K562 (cell line): ENCODE measurements at regions not wholly inside any gene's neighbourhood (a gene's known extent, or its start where the extent isn't known, plus 50 kb on each side); places are given as distances from the start of the nearest gene placed in this dataset.

ENCODE experiments used
- ATAC-seq: fragments of 200-7000 bp; cut with Tn5 transposase; 3 replicates; pipeline ENCODE4 v1.9.1; 2020; ENCODE audit warnings: moderate library complexity
- BruUV-seq: library from RNA; stranded (reverse); fragments of 400-500 nt; replicated peaks from 2 replicates; lab custom pipeline; 2021; lab: Mats Ljungman, UMichigan
- CTCF ChIA-PET: fragments of 300-600 bp; formaldehyde crosslinking; extraction: SDS; loops from one replicate; lab custom pipeline; 2021; ENCODE audit warnings: low intra/inter-chr PET ratio; lab: Yijun Ruan, JAX
- POLR2A ChIA-PET: fragments of 300-600, 350-650 bp; sonication (Branson Sonifier 250); formaldehyde crosslinking; extraction: SDS; loops from one replicate; lab custom pipeline; 2021; ENCODE audit warnings: antibody characterized with exemption, inconsistent platforms; lab: Yijun Ruan, JAX
- DNase-seq, 4 experiments: peaks; one replicate each; pipeline versions ENCODE4 v3.0.0 to v3.0.0-alpha.2; 2011 to 2018; ENCODE audit warnings: low spot score in 3 of 4, mixed read lengths in 3 of 4; ENCODE audit errors: extremely low read depth in 1 of 4
- FAIRE-seq: peaks from 2 replicates; lab custom pipeline; 2011; peaks lifted over from hg19 to GRCh38; lab: Jason Lieb, UNC
- H2AFZ ChIP-seq: 2 replicates; pipeline ENCODE4 v1.6.0; 2011; ENCODE audit warnings: low read depth, low read length, control low read depth, inconsistent platforms
- H3K27ac ChIP-seq: fragments of 200-600 bp; 3 replicates; pipeline ENCODE4 v1.8.0; 2011; ENCODE audit warnings: low read depth, mild to moderate bottlenecking, control low read depth, inconsistent platforms, low read length, moderate library complexity, mixed read lengths; ENCODE audit errors: extremely low read depth
- H3K27me3 ChIP-seq, 2 experiments: fragments of 300-600 bp in 1 of 2; 2 replicates in 1 of 2; 3 replicates in 1 of 2; pipeline versions ENCODE4 v1.6.0 to v1.8.0; 2011; ENCODE audit warnings: inconsistent platforms in 2 of 2, low read length in 2 of 2, mild to moderate bottlenecking in 1 of 2, mixed read lengths in 1 of 2, moderate library complexity in 1 of 2; ENCODE audit not compliant: control insufficient read depth in 2 of 2, insufficient read depth in 2 of 2
- H3K36me3 ChIP-seq: fragments of 300-600 bp; 3 replicates; pipeline ENCODE4 v1.8.0; 2011; ENCODE audit warnings: mild to moderate bottlenecking, low read length, inconsistent platforms; ENCODE audit not compliant: control insufficient read depth, insufficient read depth
- H3K4me1 ChIP-seq, 2 experiments: fragments of 200-600 bp in 1 of 2; replicated peaks in 1 of 2; 2 replicates in 1 of 2; 3 replicates in 1 of 2; pipeline versions ENCODE4 v1.5.1 to v1.8.0; 2011; ENCODE audit warnings: inconsistent platforms in 2 of 2, low read length in 2 of 2, mild to moderate bottlenecking in 1 of 2, mixed read lengths in 1 of 2, moderate library complexity in 1 of 2; ENCODE audit not compliant: control insufficient read depth in 2 of 2, insufficient read depth in 2 of 2
- H3K4me2 ChIP-seq: 2 replicates; pipeline ENCODE4 v1.6.1; 2011; ENCODE audit warnings: low read length, control low read depth, inconsistent platforms, mixed read lengths; ENCODE audit not compliant: insufficient read depth
- H3K4me3 ChIP-seq: fragments of 200-600 bp; sonication (generic), shearing (Covaris generic); 2 replicates; pipeline ENCODE4 v1.5.1; 2016; ENCODE audit warnings: control low read depth, inconsistent platforms
- H3K79me2 ChIP-seq: fragments of 200-600 bp; 3 replicates; pipeline ENCODE4 v1.8.0; 2011; ENCODE audit warnings: low read length, inconsistent platforms; ENCODE audit not compliant: control insufficient read depth, insufficient read depth
- H3K9ac ChIP-seq, 2 experiments: 2 replicates each; pipeline versions ENCODE4 v1.6.0 to v1.6.1; 2011; ENCODE audit warnings: low read depth in 2 of 2, low read length in 2 of 2, control low read depth in 1 of 2, inconsistent platforms in 1 of 2, mild to moderate bottlenecking in 1 of 2, mixed read lengths in 1 of 2; ENCODE audit not compliant: insufficient read depth in 1 of 2
- H3K9me1 ChIP-seq: one replicate; pipeline ENCODE4 v1.6.0; 2011; ENCODE audit warnings: inconsistent platforms, mild to moderate bottlenecking, low read length, moderate library complexity; ENCODE audit not compliant: control insufficient read depth, insufficient read depth
- H3K9me3 ChIP-seq: replicated peaks from 2 replicates; pipeline ENCODE4 v1.5.1; 2011; ENCODE audit warnings: low read depth, low read length, inconsistent platforms; ENCODE audit not compliant: control insufficient read depth, insufficient read depth
- H4K20me1 ChIP-seq: replicated peaks from 2 replicates; pipeline ENCODE4 v1.6.1; 2011; ENCODE audit warnings: low read length, inconsistent platforms, mixed read lengths; ENCODE audit not compliant: control insufficient read depth, insufficient read depth
- CEBPB ChIP-seq: fragments of 450-650 bp; IDR thresholded peaks from 2 replicates; pipeline ENCODE4 v1.6.1; 2016; ENCODE audit warnings: missing genetic modification characterization, missing compliant biosample characterization
- CEBPG ChIP-seq, 3 experiments: fragments of 200-800 bp in 1 of 3; sonication (Bioruptor generic) in 1 of 3; sonication (generic) in 1 of 3; formaldehyde crosslinking in 1 of 3; IDR thresholded peaks in 2 of 3; conservative IDR thresholded peaks in 1 of 3; 2 replicates each; pipeline versions ENCODE4 v1.6.1 to v1.8.0; 2016 to 2022; ENCODE audit warnings: missing compliant biosample characterization in 2 of 3, missing genetic modification characterization in 2 of 3, mild to moderate bottlenecking in 1 of 3, missing genetic modification reagents in 1 of 3
- CHD2 ChIP-seq: IDR thresholded peaks from 2 replicates; pipeline ENCODE4 v1.6.1; 2011; ENCODE audit warnings: low read depth, low read length
- HCFC1 ChIP-seq: IDR thresholded peaks from 2 replicates; pipeline ENCODE4 v1.6.1; 2012; ENCODE audit warnings: low read depth, low read length, improper control_type of control experiment
- HDAC6 ChIP-seq: IDR thresholded peaks from 2 replicates; pipeline ENCODE4 v1.6.1; 2012; ENCODE audit warnings: low read depth, mild to moderate bottlenecking, control low read depth, inconsistent platforms, low read length, moderate library complexity
- HEY1 ChIP-seq: fragments of 250-450 bp; sonication (Bioruptor Pico); IDR thresholded peaks from 2 replicates; pipeline ENCODE4 v1.5.0; 2020; ENCODE audit warnings: mild to moderate bottlenecking, moderate library complexity, borderline replicate concordance
- HMBOX1 ChIP-seq: sonication (generic); IDR thresholded peaks from 2 replicates; pipeline ENCODE4 v1.6.1; 2016
- HMG20A ChIP-seq: fragments of 450-650 bp; formaldehyde crosslinking; conservative IDR thresholded peaks from 2 replicates; pipeline ENCODE4 v1.4.0; 2020; ENCODE audit warnings: mild to moderate bottlenecking, mixed read lengths
- KLF1 ChIP-seq: fragments of 450-650 bp; IDR thresholded peaks from 2 replicates; pipeline ENCODE4 v1.6.1; 2016; ENCODE audit warnings: missing genetic modification characterization, missing compliant biosample characterization
- KLF6 ChIP-seq: fragments of 250-450 bp; sonication (Bioruptor Pico); IDR thresholded peaks from 2 replicates; pipeline ENCODE4 v1.4.0; 2020; ENCODE audit warnings: mild to moderate bottlenecking, moderate library complexity, borderline replicate concordance
- NCOA4 ChIP-seq: fragments of 450-650 bp; IDR thresholded peaks from 2 replicates; pipeline ENCODE4 v1.6.1; 2018; ENCODE audit warnings: mild to moderate bottlenecking; ENCODE audit not compliant: partially characterized antibody
- PHF21A ChIP-seq: fragments of 450-650 bp; IDR thresholded peaks from 2 replicates; pipeline ENCODE4 v1.6.1; 2017; ENCODE audit warnings: low read depth, borderline replicate concordance
- PURB ChIP-seq: sonication (generic); formaldehyde crosslinking; IDR thresholded peaks from 2 replicates; pipeline ENCODE4 v1.9.0; 2021; ENCODE audit warnings: low read depth, mild to moderate bottlenecking, missing genetic modification reagents
- SRSF7 ChIP-seq: fragments of 200-400 bp; formaldehyde crosslinking; optimal IDR thresholded peaks from 2 replicates; pipeline ENCODE3; 2017; ENCODE audit warnings: mild to moderate bottlenecking, low read depth, low read length
- SUPT5H ChIP-seq: fragments of 450-650 bp; IDR thresholded peaks from 2 replicates; pipeline ENCODE4 v1.6.1; 2016
- TARDBP ChIP-seq: fragments of 450-650 bp; IDR thresholded peaks from 2 replicates; pipeline ENCODE4 v1.6.1; 2016
- THRA ChIP-seq: fragments of 450-650 bp; IDR thresholded peaks from 2 replicates; pipeline ENCODE4 v1.6.1; 2017; ENCODE audit warnings: mild to moderate bottlenecking, moderate library complexity
- ZNF668 ChIP-seq: fragments of 250-450 bp; sonication (Bioruptor Pico); IDR thresholded peaks from 2 replicates; pipeline ENCODE4 v1.8.0; 2022; ENCODE audit warnings: mild to moderate bottlenecking, inconsistent platforms
- ZNF778 ChIP-seq: fragments of 450-650 bp; formaldehyde crosslinking; IDR thresholded peaks from 2 replicates; pipeline ENCODE4 v1.4.0; 2020; ENCODE audit warnings: mild to moderate bottlenecking, moderate library complexity
- WGBS: fragments of 100-300 bp; shearing (Covaris generic); methylation state at CpG from one replicate; pipeline ENCODE4 v1.1.6; 2016; ENCODE audit warnings: low coverage, mixed read lengths; ENCODE audit not compliant: insufficient coverage; ENCODE audit errors: missing lambda C conversion rate; 5-methylcytosine and 5-hydroxymethylcytosine counted together
- in situ Hi-C: fragments of 300-500 bp; cut with MboI; formaldehyde crosslinking; loops from 4 replicates; pipeline ENCODE4 v1.15.0; 2018; ENCODE audit warnings: inconsistent platforms, mixed read lengths
- intact Hi-C: fragments of 100-400 bp; cut with micrococcal nuclease; formaldehyde crosslinking; loops from 2 replicates; pipeline ENCODE4 v1.14.2; 2022
- TF ChIP-seq, protein P1 (sequence below): fragments of 250-450 bp; sonication (Bioruptor Pico); IDR thresholded peaks from 2 replicates; pipeline ENCODE4 v1.9.0; 2021; ENCODE audit warnings: mild to moderate bottlenecking, inconsistent platforms

GRCh38 chr6:144767051-144767450 lies 481.9 kb downstream of the UTRN start:
- 37% methylated on average over 1 of the region's 1 CpG for WGBS
- H3K9me3 ChIP-seq: no peaks in the 10 kb centered on the region
- ATAC-seq (no peak), FAIRE-seq (no peak), DNase-seq (no peak)
- no peak overlapping the region for H3K4me2 ChIP-seq
- no peaks in the 10 kb centered on the region for H3K79me2 ChIP-seq
- no TSS peak for BruUV-seq
- H4K20me1 ChIP-seq: no peaks in the 10 kb centered on the region
- H3K4me1 ChIP-seq: no peaks in the 10 kb centered on the region
- no peak overlapping the region for H3K4me3 ChIP-seq
- no peaks in the 10 kb centered on the region for H3K27me3 ChIP-seq
- H2AFZ ChIP-seq: no peak overlapping the region
- no peak overlapping the region for H3K27ac ChIP-seq
- TF ChIP-seq HDAC6 (no peak), THRA (no peak), CEBPG (CRISPR knock-in tag; IDR thresholded peaks at IDR 0.05) (no peak), CEBPG (tag; conservative IDR thresholded peaks at IDR 0.05 in 1 of 2, IDR thresholded peaks at IDR 0.05 in 1 of 2) (no peak), HMG20A (CRISPR knock-in tag) (no peak), SRSF7 (no peak), NCOA4 (no peak), HEY1 (CRISPR knock-in tag) (no peak), HMBOX1 (no peak), ZNF778 (CRISPR knock-in tag) (no peak), KLF6 (CRISPR knock-in tag) (no peak), PHF21A (no peak), CEBPB (tag) (no peak), CHD2 (no peak), SUPT5H (no peak), ZNF668 (CRISPR knock-in tag) (no peak), KLF1 (no peak), PURB (no peak), TARDBP (no peak), HCFC1 (no peak)
- TF ChIP-seq, protein P1, sequence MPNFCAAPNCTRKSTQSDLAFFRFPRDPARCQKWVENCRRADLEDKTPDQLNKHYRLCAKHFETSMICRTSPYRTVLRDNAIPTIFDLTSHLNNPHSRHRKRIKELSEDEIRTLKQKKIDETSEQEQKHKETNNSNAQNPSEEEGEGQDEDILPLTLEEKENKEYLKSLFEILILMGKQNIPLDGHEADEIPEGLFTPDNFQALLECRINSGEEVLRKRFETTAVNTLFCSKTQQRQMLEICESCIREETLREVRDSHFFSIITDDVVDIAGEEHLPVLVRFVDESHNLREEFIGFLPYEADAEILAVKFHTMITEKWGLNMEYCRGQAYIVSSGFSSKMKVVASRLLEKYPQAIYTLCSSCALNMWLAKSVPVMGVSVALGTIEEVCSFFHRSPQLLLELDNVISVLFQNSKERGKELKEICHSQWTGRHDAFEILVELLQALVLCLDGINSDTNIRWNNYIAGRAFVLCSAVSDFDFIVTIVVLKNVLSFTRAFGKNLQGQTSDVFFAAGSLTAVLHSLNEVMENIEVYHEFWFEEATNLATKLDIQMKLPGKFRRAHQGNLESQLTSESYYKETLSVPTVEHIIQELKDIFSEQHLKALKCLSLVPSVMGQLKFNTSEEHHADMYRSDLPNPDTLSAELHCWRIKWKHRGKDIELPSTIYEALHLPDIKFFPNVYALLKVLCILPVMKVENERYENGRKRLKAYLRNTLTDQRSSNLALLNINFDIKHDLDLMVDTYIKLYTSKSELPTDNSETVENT (CRISPR knock-in tag): no peak
- H3K9me1 ChIP-seq: no peaks in the 10 kb centered on the region
- no peaks in the 10 kb centered on the region for H3K36me3 ChIP-seq
- H3K9ac ChIP-seq: no peak overlapping the region
- in situ Hi-C loops: no loop called here
- POLR2A ChIA-PET: no interaction called here
- CTCF ChIA-PET: no interaction called here
- intact Hi-C loops: no loop called here
